ENCODE measurements at regions not wholly inside any gene's neighbourhood (a gene's known extent, or its start where the extent isn't known, plus 50 kb on each side); places are given as distances from the start of the nearest gene placed in this dataset.

GRCh38 chrX:39582976-39583375, 514.8 kb downstream of the BCOR start:
- DNase-seq (ENCODE audit: low spot score) = no peak

- no peak for DNase-seq (ENCODE audit: low spot score)
Measured at GRCh38 chrX:39585808-39586207, 511.9 kb downstream of the BCOR start.

GRCh38 chrX:39586359-39586758, 511.4 kb downstream of the BCOR start:
- DNase-seq (ENCODE audit: low spot score) = no peak

GRCh38 chrX:39591099-39591498, 506.7 kb downstream of the BCOR start:
- DNase-seq (ENCODE audit: low spot score) = no peak

GRCh38 chrX:39592776-39593175, 505.0 kb downstream of the BCOR start:
- no peak for DNase-seq (ENCODE audit: low spot score)

GRCh38 chrX:39595977-39596376, 501.8 kb downstream of the BCOR start:
- peak; percentile 5 for DNase-seq (ENCODE audit: low spot score)

GRCh38 chrX:39596437-39596836, 501.3 kb downstream of the BCOR start:
- DNase-seq (ENCODE audit: low spot score) = peak; percentile 6

- no peak for DNase-seq (ENCODE audit: low spot score)
Measured at GRCh38 chrX:39599339-39599738, 498.4 kb downstream of the BCOR start.

GRCh38 chrX:39600222-39600621, 497.5 kb downstream of the BCOR start:
- DNase-seq (ENCODE audit: low spot score) = peak; percentile 62

GRCh38 chrX:39601231-39602177, 496.3 kb downstream of the BCOR start:
- peak; percentile 59 for DNase-seq (ENCODE audit: low spot score)

- peak; percentile 62 for DNase-seq (ENCODE audit: low spot score)
Measured at GRCh38 chrX:39602195-39602594, 495.6 kb downstream of the BCOR start.

- peak; percentile 16 for DNase-seq (ENCODE audit: low spot score)
Measured at GRCh38 chrX:39603230-39603629, 494.5 kb downstream of the BCOR start.

GRCh38 chrX:39605183-39605582, 492.6 kb downstream of the BCOR start:
- no peak for DNase-seq (ENCODE audit: low spot score)

GRCh38 chrX:39605866-39606265, 491.9 kb downstream of the BCOR start:
- DNase-seq (ENCODE audit: low spot score) = no peak

GRCh38 chrX:39609941-39610340, 487.8 kb downstream of the BCOR start:
- no peak for DNase-seq (ENCODE audit: low spot score)

- DNase-seq (ENCODE audit: low spot score) = no peak
Measured at GRCh38 chrX:39611468-39611867, 486.3 kb downstream of the BCOR start.

GRCh38 chrX:39613482-39613995, 484.2 kb downstream of the BCOR start:
- no peak for DNase-seq (ENCODE audit: low spot score)

- DNase-seq (ENCODE audit: low spot score) = no peak
Measured at GRCh38 chrX:39613997-39614679, 483.6 kb downstream of the BCOR start.

GRCh38 chrX:39614680-39614998, 483.1 kb downstream of the BCOR start:
- no peak for DNase-seq (ENCODE audit: low spot score)

GRCh38 chrX:39616098-39616729, 481.5 kb downstream of the BCOR start:
- no peak for DNase-seq (ENCODE audit: low spot score)

GRCh38 chrX:39616731-39617130, 481.0 kb downstream of the BCOR start:
- no peak for DNase-seq (ENCODE audit: low spot score)

- DNase-seq (ENCODE audit: low spot score) = no peak
Measured at GRCh38 chrX:39618178-39618577, 479.6 kb downstream of the BCOR start.
